Psoas muscle (tissue), 7 donors: ENCODE measurements at regions not wholly inside any gene's neighbourhood (a gene's known extent, or its start where the extent isn't known, plus 50 kb on each side); places are given as distances from the start of the nearest gene placed in this dataset.

Experiments
- ATAC-seq, 4 donors: fragments of 200-7000 bp; cut with Tn5 transposase; one replicate each; pipeline ENCODE4 v1.9.1; 2020; ENCODE audit warnings: moderate library complexity in 3 of 4, mild to moderate bottlenecking in 2 of 4
- DNase-seq, 2 donors: peaks; one replicate each; pipeline ENCODE4 v3.0.0-alpha.2; 2020
- H3K27ac ChIP-seq: fragments of 200-600 bp; one replicate; pipeline ENCODE4 v1.8.0; 2022
- H3K27me3 ChIP-seq, 3 donors: fragments of 200-600 bp in 1 of 3; one replicate each; pipeline versions ENCODE4 v1.6.1 to v1.8.0; 2013 to 2022; ENCODE audit warnings: low read length in 2 of 3, mild to moderate bottlenecking in 2 of 3, moderate library complexity in 1 of 3; ENCODE audit not compliant: insufficient read depth in 3 of 3
- H3K36me3 ChIP-seq, 2 donors: fragments of 200-600 bp in 1 of 2; one replicate each; pipeline versions ENCODE4 v1.6.1 to v1.8.0; 2013 to 2022; ENCODE audit warnings: low read depth in 1 of 2, mild to moderate bottlenecking in 1 of 2, moderate library complexity in 1 of 2; ENCODE audit not compliant: insufficient read depth in 1 of 2
- H3K4me1 ChIP-seq: fragments of 200-600 bp; one replicate; pipeline ENCODE4 v1.8.0; 2022
- H3K4me3 ChIP-seq: fragments of 200-600 bp; one replicate; pipeline ENCODE4 v1.8.0; 2022; ENCODE audit warnings: mild to moderate bottlenecking
- H3K9me3 ChIP-seq: fragments of 200-600 bp; one replicate; pipeline ENCODE4 v1.8.0; 2022
- WGBS, 3 donors: extraction: QIAGEN DNeasy Blood & Tissue Kit; methylation state at CpG; one replicate each; pipeline versions ENCODE4 v1.1.6 to v1.1.7; 2013; 5-methylcytosine and 5-hydroxymethylcytosine counted together
- intact Hi-C, 2 donors: fragments of 100-400 bp; cut with DNase I; formaldehyde crosslinking; loops; one replicate each; pipeline versions ENCODE4 v1.11.0 to v1.14.2; 2022
- TF ChIP-seq, protein P1 (sequence below): fragments of 200-600 bp; IDR thresholded peaks from one replicate; pipeline ENCODE4 v1.8.0; 2022; ENCODE audit warnings: antibody characterized with exemption
- donor health status: healthy with polysubstance abuse.
- donor health status: DM: no; HTN: no; CAD: no; lungs with moderate emphysema.
- donor health status: Bipolar disorder and iron deficiency.
- donor health status: healthy.
- donor health status: DM: yes; HTN: yes; CAD: no.
- donor health status: DM: no; HTN: no; CAD: no.
- donor health status: DM: yes; HTN: yes; CAD: no.

DNA sequence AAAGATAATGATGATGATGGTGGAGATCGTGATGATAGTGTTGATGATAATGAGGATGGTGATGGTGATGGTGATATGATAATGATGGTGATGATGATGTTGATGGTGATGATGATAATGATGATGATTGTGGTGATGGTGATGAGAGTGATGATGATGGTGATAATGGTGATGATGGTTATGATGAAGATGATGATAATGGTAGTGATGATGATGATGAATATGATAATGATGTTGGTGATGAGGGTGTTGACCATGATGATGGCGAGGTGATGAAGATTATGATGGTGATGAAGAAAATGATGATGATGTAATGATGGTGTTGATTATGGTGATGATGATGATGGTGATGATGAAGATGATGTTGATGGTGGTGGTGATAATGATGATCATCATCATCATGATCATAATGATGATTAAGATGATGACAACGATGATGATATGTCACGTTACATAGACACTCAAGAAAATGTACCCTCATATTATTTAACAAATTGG is 1106.4 kb downstream of the NLGN4X start:
- no peak overlapping the region for H3K27ac ChIP-seq
- intact Hi-C loops: no loop called here
- H3K9me3 ChIP-seq: no peaks in the 10 kb centered on the region
- TF ChIP-seq, protein P1, sequence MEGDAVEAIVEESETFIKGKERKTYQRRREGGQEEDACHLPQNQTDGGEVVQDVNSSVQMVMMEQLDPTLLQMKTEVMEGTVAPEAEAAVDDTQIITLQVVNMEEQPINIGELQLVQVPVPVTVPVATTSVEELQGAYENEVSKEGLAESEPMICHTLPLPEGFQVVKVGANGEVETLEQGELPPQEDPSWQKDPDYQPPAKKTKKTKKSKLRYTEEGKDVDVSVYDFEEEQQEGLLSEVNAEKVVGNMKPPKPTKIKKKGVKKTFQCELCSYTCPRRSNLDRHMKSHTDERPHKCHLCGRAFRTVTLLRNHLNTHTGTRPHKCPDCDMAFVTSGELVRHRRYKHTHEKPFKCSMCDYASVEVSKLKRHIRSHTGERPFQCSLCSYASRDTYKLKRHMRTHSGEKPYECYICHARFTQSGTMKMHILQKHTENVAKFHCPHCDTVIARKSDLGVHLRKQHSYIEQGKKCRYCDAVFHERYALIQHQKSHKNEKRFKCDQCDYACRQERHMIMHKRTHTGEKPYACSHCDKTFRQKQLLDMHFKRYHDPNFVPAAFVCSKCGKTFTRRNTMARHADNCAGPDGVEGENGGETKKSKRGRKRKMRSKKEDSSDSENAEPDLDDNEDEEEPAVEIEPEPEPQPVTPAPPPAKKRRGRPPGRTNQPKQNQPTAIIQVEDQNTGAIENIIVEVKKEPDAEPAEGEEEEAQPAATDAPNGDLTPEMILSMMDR: no peak
- no peaks in the 10 kb centered on the region for H3K36me3 ChIP-seq
- no peak overlapping the region for H3K4me3 ChIP-seq
- ATAC-seq (no peak), DNase-seq (no peak)
- no peaks in the 10 kb centered on the region for H3K27me3 ChIP-seq
- H3K4me1 ChIP-seq: no peaks in the 10 kb centered on the region
- WGBS, 3 donors: 63 to 67% (median 66%) methylated on average over 4 of the region's 4 CpGs

DNA sequence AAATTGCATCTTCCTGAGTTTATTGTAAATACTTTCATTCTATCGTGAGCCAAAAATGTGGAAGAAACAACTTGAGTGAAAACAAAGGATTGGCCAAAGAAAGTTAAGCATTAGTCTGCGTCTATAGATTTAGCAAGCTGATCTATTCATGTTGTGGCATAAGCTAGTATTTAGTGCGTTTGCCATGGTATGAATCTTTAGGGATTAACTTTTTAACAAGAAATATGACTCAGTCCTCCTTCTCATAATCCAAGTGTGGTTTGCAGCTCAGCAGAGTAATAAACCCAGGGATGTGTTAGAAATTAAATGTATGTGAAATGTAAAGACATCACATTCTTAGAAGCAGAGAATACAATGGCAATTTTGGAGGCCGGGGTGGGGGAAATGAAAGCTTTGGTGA is 1110.9 kb downstream of the NLGN4X start:
- H3K9me3 ChIP-seq: no peaks in the 10 kb centered on the region
- 46 to 61% (median 57%) methylated on average over 4 of the region's 4 CpGs for WGBS, 3 donors
- H3K27me3 ChIP-seq: no peaks in the 10 kb centered on the region
- H3K4me3 ChIP-seq: no peak overlapping the region
- H3K27ac ChIP-seq: no peak overlapping the region
- DNase-seq (no peak), ATAC-seq (no peak)
- no peaks in the 10 kb centered on the region for H3K36me3 ChIP-seq
- no peaks in the 10 kb centered on the region for H3K4me1 ChIP-seq
- TF ChIP-seq, protein P1: no peak
- intact Hi-C loops: no loop called here

DNA sequence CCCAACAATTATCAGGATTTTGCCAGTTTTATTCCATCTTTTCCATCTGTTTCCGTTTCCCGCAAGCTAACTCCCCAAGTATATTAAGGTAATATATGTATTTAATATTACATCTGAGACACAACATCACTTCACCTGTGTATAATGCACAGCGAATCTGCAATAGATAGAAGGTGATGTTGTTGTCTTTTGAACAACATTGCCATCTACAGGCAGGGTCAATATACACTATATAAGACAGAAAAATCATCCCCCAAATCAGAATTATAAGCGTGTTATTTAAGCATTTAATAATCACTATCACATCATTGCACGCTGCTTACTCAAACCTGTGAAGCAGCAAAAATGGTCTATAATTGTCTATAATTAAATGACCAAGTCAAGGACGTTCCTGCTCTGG is 1115.5 kb downstream of the NLGN4X start:
- intact Hi-C loops: no loop called here
- ATAC-seq (no peak), DNase-seq (no peak)
- Histone ChIP-seq H3K4me1 (no peaks in the 10 kb centered on the region), H3K9me3 (no peaks in the 10 kb centered on the region), H3K4me3 (no peak overlapping the region), H3K27ac (no peak overlapping the region), H3K27me3 (no peaks in the 10 kb centered on the region), H3K36me3 (no peaks in the 10 kb centered on the region)
- WGBS, 3 donors: 74 to 77% (median 75%) methylated on average over 6 of the region's 6 CpGs
- TF ChIP-seq, protein P1: no peak

DNA sequence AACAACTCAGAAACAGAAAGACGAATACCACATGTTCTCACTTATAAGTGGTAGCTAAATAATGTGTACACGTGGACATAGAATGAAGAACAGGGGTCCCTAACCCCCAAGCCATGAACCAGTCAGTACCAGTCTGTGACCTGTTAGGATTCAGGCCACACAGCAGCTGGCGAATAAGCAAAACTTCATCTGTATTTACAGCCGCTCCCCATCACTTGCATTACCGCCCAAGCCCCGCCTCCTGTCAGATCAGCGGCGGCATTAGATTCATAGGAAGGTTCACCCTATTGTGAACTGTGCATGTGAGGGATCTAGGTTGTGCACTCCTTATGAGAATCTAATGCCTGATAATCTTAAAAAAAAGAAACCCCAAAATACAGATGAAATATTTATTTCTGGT is 1128.7 kb downstream of the NLGN4X start:
- H3K4me3 ChIP-seq: no peak overlapping the region
- 83 to 89% (median 85%) methylated on average over 8 of the region's 8 CpGs for WGBS, 3 donors
- DNase-seq (no peak), ATAC-seq (no peak)
- intact Hi-C loops: no loop called here
- H3K36me3 ChIP-seq: no peaks in the 10 kb centered on the region
- no peaks in the 10 kb centered on the region for H3K4me1 ChIP-seq
- no peaks in the 10 kb centered on the region for H3K9me3 ChIP-seq
- no peak overlapping the region for H3K27ac ChIP-seq
- H3K27me3 ChIP-seq: no peaks in the 10 kb centered on the region
- TF ChIP-seq, protein P1: no peak

DNA sequence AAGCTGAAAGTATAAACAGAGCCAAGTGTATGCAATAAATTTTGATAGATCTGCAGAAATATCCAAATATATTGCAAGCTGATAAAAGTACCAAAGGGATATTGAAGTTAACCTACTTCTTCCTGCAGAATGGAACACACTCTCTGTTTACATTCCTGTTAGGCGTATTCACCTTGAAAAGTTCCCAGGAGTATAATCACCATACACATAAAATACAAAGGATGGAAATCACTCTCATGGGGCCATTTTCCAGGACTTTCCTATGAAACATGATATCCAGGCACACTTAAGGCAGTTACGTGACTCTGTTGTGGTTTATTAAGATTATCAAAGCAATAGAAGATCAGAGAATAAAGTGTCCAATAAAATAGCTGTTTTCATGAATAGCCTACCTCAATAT is 1142.3 kb downstream of the NLGN4X start:
- H3K36me3 ChIP-seq: no peaks in the 10 kb centered on the region
- no peak overlapping the region for H3K27ac ChIP-seq
- ATAC-seq (no peak), DNase-seq (no peak)
- no peaks in the 10 kb centered on the region for H3K9me3 ChIP-seq
- H3K4me1 ChIP-seq: no peaks in the 10 kb centered on the region
- TF ChIP-seq, protein P1: no peak
- no peaks in the 10 kb centered on the region for H3K27me3 ChIP-seq
- WGBS, 3 donors: 22 to 37% (median 24%) methylated on average over 2 of the region's 2 CpGs
- H3K4me3 ChIP-seq: no peak overlapping the region
- intact Hi-C loops: no loop called here
